Tibial artery (tissue), 4 donors: ENCODE measurements at regions not wholly inside any gene's neighbourhood (a gene's known extent, or its start where the extent isn't known, plus 50 kb on each side); places are given as distances from the start of the nearest gene placed in this dataset.

ENCODE experiments used
- DNase-seq, 2 donors: peaks; one replicate each; pipeline ENCODE4 v3.0.0-alpha.2; 2019
- H3K27ac ChIP-seq, 2 donors: fragments of 200-600 bp; sonication (generic) in 1 of 2; 1 replicate in 1 of 2; 2 replicates in 1 of 2; pipeline ENCODE4 v1.5.1; 2018 to 2019; ENCODE audit warnings: mild to moderate bottlenecking in 1 of 2
- H3K27me3 ChIP-seq, 2 donors: fragments of 200-600 bp; sonication (generic) in 1 of 2; one replicate each; pipeline versions ENCODE4 v1.5.1 to v1.6.0; 2016 to 2019
- H3K36me3 ChIP-seq, 3 donors: fragments of 200-600 bp; sonication (generic) in 2 of 3; one replicate each; pipeline ENCODE4 v1.5.1; 2016 to 2019; ENCODE audit warnings: mild to moderate bottlenecking in 2 of 3
- H3K4me1 ChIP-seq, 4 donors: fragments of 200-600 bp; sonication (generic) in 2 of 4; 1 replicate in 3 of 4; 2 replicates in 1 of 4; pipeline ENCODE4 v1.5.1; 2016 to 2019
- H3K4me3 ChIP-seq, 2 donors: fragments of 200-600 bp; sonication (generic) in 1 of 2; 1 replicate in 1 of 2; 2 replicates in 1 of 2; pipeline ENCODE4 v1.5.1; 2018 to 2019; ENCODE audit warnings: mild to moderate bottlenecking in 2 of 2
- H3K9me3 ChIP-seq, 3 donors: fragments of 200-600 bp; sonication (generic) in 1 of 3; one replicate each; pipeline ENCODE4 v1.5.1; 2016 to 2019
- CTCF ChIP-seq, 2 experiments: fragments of 200-600 bp in 1 of 2; fragments of 450-650 bp in 1 of 2; IDR thresholded peaks; one replicate each; pipeline ENCODE4 v1.5.1; 2017 to 2019; ENCODE audit warnings: antibody characterized with exemption in 2 of 2, mild to moderate bottlenecking in 1 of 2, moderate library complexity in 1 of 2
- intact Hi-C: fragments of 100-400 bp; cut with DNase I; formaldehyde crosslinking; loops from one replicate; pipeline ENCODE4 v1.15.0; 2023; ENCODE audit warnings: low total_unique reads

GRCh38 chr9:84586662-84587061 lies 82.9 kb upstream of the NTRK2 start:
- Histone ChIP-seq H3K36me3 (no peaks in the 10 kb centered on the region), H3K9me3 (no peaks in the 10 kb centered on the region), H3K4me3 (no peak overlapping the region), H3K27me3 (no peaks in the 10 kb centered on the region), H3K27ac (no peak overlapping the region), H3K4me1 (no peaks in the 10 kb centered on the region)
- TF ChIP-seq CTCF (IDR thresholded peaks at IDR 0.05), result no peak
- DNase-seq, result no peak
- intact Hi-C loops, result no loop called here

- Histone ChIP-seq H3K4me1 (no peaks in the 10 kb centered on the region), H3K9me3 (no peaks in the 10 kb centered on the region), H3K27ac (no peak overlapping the region), H3K27me3 (no peaks in the 10 kb centered on the region), H3K36me3 (no peaks in the 10 kb centered on the region), H3K4me3 (no peak overlapping the region)
- no peak for TF ChIP-seq CTCF (IDR thresholded peaks at IDR 0.05)
- DNase-seq, result no peak
- intact Hi-C loops, result no loop called here
Observed at GRCh38 chr9:84587153-84587552, 82.4 kb upstream of the NTRK2 start.

GRCh38 chr9:84589542-84589941 lies 80.0 kb upstream of the NTRK2 start:
- TF ChIP-seq CTCF (IDR thresholded peaks at IDR 0.05), result no peak
- Histone ChIP-seq H3K4me3 (no peak overlapping the region), H3K36me3 (no peaks in the 10 kb centered on the region), H3K9me3 (no peaks in the 10 kb centered on the region), H3K27me3 (no peaks in the 10 kb centered on the region), H3K27ac (no peak overlapping the region), H3K4me1 (no peaks in the 10 kb centered on the region)
- intact Hi-C loops, result no loop called here
- DNase-seq, result no peak

GRCh38 chr9:84590706-84591105 lies 78.8 kb upstream of the NTRK2 start:
- DNase-seq, result no peak
- intact Hi-C loops, result no loop called here

GRCh38 chr9:84592918-84593317 lies 76.6 kb upstream of the NTRK2 start:
- H3K27ac ChIP-seq, result no peak overlapping the region
- no peak overlapping the region for H3K4me3 ChIP-seq
- H3K9me3 ChIP-seq, result no peaks in the 10 kb centered on the region
- intact Hi-C loops, result no loop called here
- H3K36me3 ChIP-seq, result no peaks in the 10 kb centered on the region
- TF ChIP-seq CTCF (IDR thresholded peaks at IDR 0.05), result no peak
- H3K4me1 ChIP-seq, result no peaks in the 10 kb centered on the region
- DNase-seq, result no peak
- H3K27me3 ChIP-seq, result no peaks in the 10 kb centered on the region

More at GRCh38 chr9:84590706-84591105, 78.8 kb upstream of the NTRK2 start:
- H3K4me3 ChIP-seq, result no peak overlapping the region
- H3K27me3 ChIP-seq, result no peaks in the 10 kb centered on the region
- H3K36me3 ChIP-seq, result no peaks in the 10 kb centered on the region
- H3K27ac ChIP-seq, result no peak overlapping the region
- TF ChIP-seq CTCF (IDR thresholded peaks at IDR 0.05), result no peak
- H3K4me1 ChIP-seq, result no peaks in the 10 kb centered on the region
- no peaks in the 10 kb centered on the region for H3K9me3 ChIP-seq

GRCh38 chr9:84593352-84593751 lies 76.2 kb upstream of the NTRK2 start:
- DNase-seq, result no peak
- no peak overlapping the region for H3K4me3 ChIP-seq
- no peaks in the 10 kb centered on the region for H3K9me3 ChIP-seq
- H3K4me1 ChIP-seq, result no peaks in the 10 kb centered on the region
- no peak overlapping the region for H3K27ac ChIP-seq
- no peaks in the 10 kb centered on the region for H3K36me3 ChIP-seq
- no peak for TF ChIP-seq CTCF (IDR thresholded peaks at IDR 0.05)
- no peaks in the 10 kb centered on the region for H3K27me3 ChIP-seq
- intact Hi-C loops, result no loop called here
